ENCODE measurements at regions not wholly inside any gene's neighbourhood (a gene's known extent, or its start where the extent isn't known, plus 50 kb on each side); places are given as distances from the start of the nearest gene placed in this dataset.

- TF ChIP-seq CTCF (IDR thresholded peaks at IDR 0.05; ENCODE audit: low read length) (no peak), EZH2 (IDR thresholded peaks at IDR 0.05; ENCODE audit: borderline replicate concordance, low read length) (no peak)
Observed at GRCh38 chr3:144652573-144652972, 681.0 kb downstream of the DIPK2A start.
